ENCODE measurements at regions not wholly inside any gene's neighbourhood (a gene's known extent, or its start where the extent isn't known, plus 50 kb on each side); places are given as distances from the start of the nearest gene placed in this dataset.

GRCh38 chr4:114401483-114401882 is 197.1 kb upstream of the UGT8 start:
- H3K4me1 ChIP-seq: no peaks in the 10 kb centered on the region
- H3K27ac ChIP-seq: no peak overlapping the region
- no peaks in the 10 kb centered on the region for H3K36me3 ChIP-seq
- no peaks in the 10 kb centered on the region for H3K9me3 ChIP-seq
- H3K27me3 ChIP-seq: no peaks in the 10 kb centered on the region
- no peak overlapping the region for H3K4me3 ChIP-seq
- DNase-seq (ENCODE audit: extremely low spot score in 2 of 2): no peak
- intact Hi-C loops (cut with DNase I): no loop called here
- no peak for TF ChIP-seq CTCF (IDR thresholded peaks at IDR 0.05)
- TF ChIP-seq POLR2AphosphoS5 (IDR thresholded peaks at IDR 0.05; ENCODE audit: insufficient read depth in 1 of 2, low read depth in 1 of 2): no peak
- TF ChIP-seq POLR2A (IDR thresholded peaks at IDR 0.05): no peak

GRCh38 chr4:114417214-114417613 is 181.4 kb upstream of the UGT8 start:
- no peak for DNase-seq (ENCODE audit: extremely low spot score in 2 of 2)
- no peaks in the 10 kb centered on the region for H3K4me1 ChIP-seq
- H3K9me3 ChIP-seq: no peaks in the 10 kb centered on the region
- H3K27me3 ChIP-seq: no peaks in the 10 kb centered on the region
- intact Hi-C loops (cut with DNase I): no loop called here
- no peaks in the 10 kb centered on the region for H3K36me3 ChIP-seq
- no peak overlapping the region for H3K4me3 ChIP-seq
- no peak overlapping the region for H3K27ac ChIP-seq
- no peak for TF ChIP-seq POLR2A (IDR thresholded peaks at IDR 0.05)
- no peak for TF ChIP-seq CTCF (IDR thresholded peaks at IDR 0.05)
- TF ChIP-seq POLR2AphosphoS5 (IDR thresholded peaks at IDR 0.05; ENCODE audit: insufficient read depth in 1 of 2, low read depth in 1 of 2): no peak

- no peaks in the 10 kb centered on the region for H3K27me3 ChIP-seq
- no peak overlapping the region for H3K4me3 ChIP-seq
- no peaks in the 10 kb centered on the region for H3K36me3 ChIP-seq
- intact Hi-C loops (cut with DNase I): no loop called here
- H3K4me1 ChIP-seq: no peaks in the 10 kb centered on the region
- DNase-seq (ENCODE audit: extremely low spot score in 2 of 2): no peak
- H3K9me3 ChIP-seq: no peaks in the 10 kb centered on the region
- no peak overlapping the region for H3K27ac ChIP-seq
- no peak for TF ChIP-seq POLR2A (IDR thresholded peaks at IDR 0.05)
- TF ChIP-seq POLR2AphosphoS5 (IDR thresholded peaks at IDR 0.05; ENCODE audit: insufficient read depth in 1 of 2, low read depth in 1 of 2): no peak
- no peak for TF ChIP-seq CTCF (IDR thresholded peaks at IDR 0.05)
These were observed 178.5 kb upstream of the UGT8 start for GRCh38 chr4:114420069-114420468.

GRCh38 chr4:114423582-114423981 is 175.0 kb upstream of the UGT8 start:
- H3K27ac ChIP-seq: no peak overlapping the region
- H3K4me3 ChIP-seq: no peak overlapping the region
- DNase-seq (ENCODE audit: extremely low spot score in 2 of 2): no peak
- no peak for TF ChIP-seq CTCF (IDR thresholded peaks at IDR 0.05)
- TF ChIP-seq POLR2AphosphoS5 (IDR thresholded peaks at IDR 0.05; ENCODE audit: insufficient read depth in 1 of 2, low read depth in 1 of 2): no peak
- TF ChIP-seq POLR2A (IDR thresholded peaks at IDR 0.05): no peak
- no peaks in the 10 kb centered on the region for H3K9me3 ChIP-seq
- no peaks in the 10 kb centered on the region for H3K27me3 ChIP-seq
- H3K36me3 ChIP-seq: no peaks in the 10 kb centered on the region
- H3K4me1 ChIP-seq: no peaks in the 10 kb centered on the region
- intact Hi-C loops (cut with DNase I): no loop called here

- H3K27ac ChIP-seq: no peak overlapping the region
- intact Hi-C loops (cut with DNase I): no loop called here
- no peaks in the 10 kb centered on the region for H3K27me3 ChIP-seq
These were observed 163.5 kb upstream of the UGT8 start for GRCh38 chr4:114435116-114435515.

More at GRCh38 chr4:114435116-114435515, 163.5 kb upstream of the UGT8 start:
- DNase-seq (ENCODE audit: extremely low spot score in 2 of 2): no peak
- no peak for TF ChIP-seq POLR2A (IDR thresholded peaks at IDR 0.05)
- no peak for TF ChIP-seq POLR2AphosphoS5 (IDR thresholded peaks at IDR 0.05; ENCODE audit: insufficient read depth in 1 of 2, low read depth in 1 of 2)
- no peak for TF ChIP-seq CTCF (IDR thresholded peaks at IDR 0.05)
- Histone ChIP-seq H3K9me3 (no peaks in the 10 kb centered on the region), H3K36me3 (no peaks in the 10 kb centered on the region), H3K4me1 (no peaks in the 10 kb centered on the region), H3K4me3 (no peak overlapping the region)

All from vagina (tissue), 2 donors.